Aorta (tissue), 5 donors: ENCODE measurements at regions not wholly inside any gene's neighbourhood (a gene's known extent, or its start where the extent isn't known, plus 50 kb on each side); places are given as distances from the start of the nearest gene placed in this dataset.

Source experiments
- ATAC-seq: fragments of 200-7000 bp; cut with Tn5 transposase; one replicate; pipeline ENCODE4 v1.9.1; 2022; ENCODE audit warnings: moderate library complexity; ENCODE audit not compliant: low FRiP score
- DNase-seq, 2 donors: peaks; one replicate each; pipeline ENCODE4 v3.0.0-alpha.2; 2020
- H3K27ac ChIP-seq, 2 donors: one replicate each; pipeline ENCODE4 v1.5.1; 2013; ENCODE audit warnings: low read length in 2 of 2, mild to moderate bottlenecking in 2 of 2, moderate library complexity in 2 of 2, control low read depth in 1 of 2, inconsistent platforms in 1 of 2, low read depth in 1 of 2
- H3K27me3 ChIP-seq, 2 donors: one replicate each; pipeline ENCODE4 v1.6.1; 2013; ENCODE audit warnings: control low read depth in 1 of 2, low read length in 1 of 2, mild to moderate bottlenecking in 1 of 2, moderate library complexity in 1 of 2; ENCODE audit not compliant: insufficient read depth in 2 of 2, control insufficient read depth in 1 of 2
- H3K36me3 ChIP-seq, 2 donors: one replicate each; pipeline ENCODE4 v1.6.1; 2013; ENCODE audit warnings: control low read depth in 1 of 2, low read length in 1 of 2, mild to moderate bottlenecking in 1 of 2; ENCODE audit not compliant: insufficient read depth in 2 of 2, control insufficient read depth in 1 of 2
- H3K4me1 ChIP-seq, 2 donors: one replicate each; pipeline ENCODE4 v1.6.1; 2013; ENCODE audit warnings: low read length in 2 of 2, control low read depth in 1 of 2, mild to moderate bottlenecking in 1 of 2, moderate library complexity in 1 of 2; ENCODE audit not compliant: insufficient read depth in 2 of 2, control insufficient read depth in 1 of 2
- H3K4me3 ChIP-seq, 2 donors: one replicate each; pipeline ENCODE4 v1.5.1; 2013; ENCODE audit warnings: low read length in 2 of 2, control low read depth in 1 of 2, mild to moderate bottlenecking in 1 of 2
- H3K9me3 ChIP-seq: one replicate; pipeline ENCODE4 v1.6.1; 2013; ENCODE audit warnings: mild to moderate bottlenecking, low read length; ENCODE audit not compliant: control insufficient read depth
- WGBS, 2 donors: extraction: QIAGEN DNeasy Blood & Tissue Kit; methylation state at CpG; one replicate each; pipeline ENCODE4 v1.1.7; 2013; 5-methylcytosine and 5-hydroxymethylcytosine counted together
- intact Hi-C, 2 donors: fragments of 100-400 bp; cut with DNase I; formaldehyde crosslinking; loops; one replicate each; pipeline versions ENCODE4 v1.14.2 to v1.15.0; 2022
- donor health status: healthy with polysubstance abuse.
- donor health status: Bipolar disorder and iron deficiency.
- donor health status: DM: no; HTN: no; CAD: no.
- donor health status: DM: no; HTN: no; CAD: no.
- donor health status: DM: yes; HTN: yes; CAD: no.

DNA sequence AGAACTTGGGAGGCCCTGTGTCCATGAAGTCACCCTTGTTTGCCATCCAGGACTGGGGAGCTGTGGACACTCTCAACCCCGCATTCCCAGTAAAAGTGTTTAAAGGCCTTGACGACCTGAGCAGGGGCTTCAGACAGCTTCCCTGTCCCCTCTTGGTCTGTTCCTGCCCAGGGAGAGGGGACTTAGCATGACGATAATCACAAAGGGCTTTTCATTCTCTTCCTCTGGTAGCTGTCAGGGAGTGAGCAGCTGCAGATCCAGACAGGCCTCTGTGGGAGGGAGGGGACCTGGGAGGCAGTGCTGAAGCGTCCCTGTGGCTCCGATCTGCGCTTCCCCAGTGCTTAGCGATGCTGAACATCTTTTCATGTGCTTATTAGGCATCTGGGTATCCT, 77.8 kb upstream of the HS6ST1 start:
- DNase-seq (no peak), ATAC-seq (no peak)
- Histone ChIP-seq H3K4me1 (no peaks in the 10 kb centered on the region), H3K36me3 (no peaks in the 10 kb centered on the region), H3K27me3 (no peaks in the 10 kb centered on the region), H3K27ac (no peak overlapping the region), H3K4me3 (no peak overlapping the region), H3K9me3 (no peaks in the 10 kb centered on the region)
- WGBS, 2 donors: 94 to 97% methylated on average over 7 of the region's 7 CpGs
- intact Hi-C loops: no loop called here

DNA sequence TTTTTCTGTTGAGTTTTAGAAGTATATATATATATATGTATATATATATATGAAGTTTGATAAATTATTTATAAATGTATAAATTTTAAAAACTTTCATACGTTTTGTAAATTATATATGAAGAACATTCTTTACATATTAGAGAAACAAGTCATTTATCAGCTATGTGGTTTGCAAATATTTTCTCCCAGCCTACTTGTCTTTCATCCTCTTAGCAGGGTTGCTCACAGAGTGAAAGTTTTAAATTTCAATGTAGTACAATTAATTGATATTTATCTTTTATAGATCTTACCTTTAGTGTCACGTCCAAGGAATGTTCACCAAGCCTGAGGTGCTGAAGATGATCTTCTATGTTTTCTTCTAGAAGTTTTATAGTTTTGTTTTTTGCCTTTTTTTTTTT, 78.3 kb upstream of the HS6ST1 start:
- 88 to 89% methylated on average over 2 of the region's 2 CpGs for WGBS, 2 donors
- no peak for DNase-seq

DNA sequence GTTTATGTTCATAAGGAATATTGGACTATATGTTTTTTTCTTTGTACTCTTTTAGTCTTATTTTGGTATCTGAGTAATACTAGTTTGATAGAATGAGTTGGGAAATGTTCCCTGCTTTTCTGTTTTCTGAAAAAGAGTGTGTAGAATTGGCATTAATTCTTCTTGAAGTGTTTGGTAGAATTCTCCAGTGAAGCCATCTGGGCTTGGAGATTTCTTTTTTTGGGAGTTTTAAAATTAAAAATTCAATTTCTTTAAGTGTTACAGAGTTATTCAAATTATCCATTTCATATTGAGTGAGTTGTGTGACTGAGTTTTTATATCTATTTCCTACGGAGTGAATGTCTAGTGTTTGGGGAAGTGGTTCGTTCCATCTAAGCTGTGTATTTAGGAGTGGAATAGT, 80.6 kb upstream of the HS6ST1 start:
- Histone ChIP-seq H3K4me1 (no peaks in the 10 kb centered on the region), H3K4me3 (no peak overlapping the region), H3K36me3 (no peaks in the 10 kb centered on the region), H3K27ac (no peak overlapping the region), H3K27me3 (no peaks in the 10 kb centered on the region), H3K9me3 (no peaks in the 10 kb centered on the region)
- ATAC-seq: no peak
- intact Hi-C loops: no loop called here
- 87 to 90% methylated on average over 2 of the region's 2 CpGs for WGBS, 2 donors
- no peak for DNase-seq

More for the DNA sequence above, 78.3 kb upstream of the HS6ST1 start:
- Histone ChIP-seq H3K27me3 (no peaks in the 10 kb centered on the region), H3K9me3 (no peaks in the 10 kb centered on the region), H3K4me1 (no peaks in the 10 kb centered on the region), H3K4me3 (no peak overlapping the region), H3K27ac (no peak overlapping the region), H3K36me3 (no peaks in the 10 kb centered on the region)
- ATAC-seq: no peak
- intact Hi-C loops: no loop called here

DNA sequence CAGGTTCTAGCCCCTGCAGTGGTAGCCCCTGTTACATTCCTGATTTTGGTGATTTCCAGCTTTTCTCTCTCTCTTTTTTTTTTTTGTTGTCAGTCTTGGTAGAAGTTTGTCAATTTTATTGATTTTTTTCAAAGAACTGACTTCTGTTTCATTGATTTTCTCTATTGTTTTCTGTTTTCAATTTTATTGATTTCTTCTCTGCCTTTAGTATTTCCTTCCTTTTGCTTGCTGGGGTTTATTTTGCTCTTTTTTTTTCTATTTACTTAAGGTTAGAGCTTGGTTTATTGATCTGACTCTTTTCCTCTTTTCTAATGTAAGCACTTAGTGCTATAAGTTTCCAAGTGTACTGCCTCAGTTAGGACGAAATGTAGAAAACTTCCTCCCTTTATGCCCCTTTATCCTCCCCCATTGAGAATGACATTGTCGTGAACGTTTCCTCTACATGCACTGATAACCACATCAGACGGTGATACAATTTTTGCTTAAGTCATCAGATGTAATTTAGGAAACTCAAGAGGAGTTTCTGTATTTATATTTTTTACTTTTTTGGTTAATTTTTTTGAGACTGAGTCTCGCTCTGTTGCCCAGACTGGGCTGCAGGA, 81.1 kb upstream of the HS6ST1 start:
- Histone ChIP-seq H3K36me3 (no peaks in the 10 kb centered on the region), H3K9me3 (no peaks in the 10 kb centered on the region), H3K27ac (no peak overlapping the region), H3K27me3 (no peaks in the 10 kb centered on the region), H3K4me3 (no peak overlapping the region), H3K4me1 (no peaks in the 10 kb centered on the region)
- 77 to 84% methylated on average over 5 of the region's 5 CpGs for WGBS, 2 donors
- ATAC-seq: no peak
- DNase-seq: no peak
- intact Hi-C loops: no loop called here

DNA sequence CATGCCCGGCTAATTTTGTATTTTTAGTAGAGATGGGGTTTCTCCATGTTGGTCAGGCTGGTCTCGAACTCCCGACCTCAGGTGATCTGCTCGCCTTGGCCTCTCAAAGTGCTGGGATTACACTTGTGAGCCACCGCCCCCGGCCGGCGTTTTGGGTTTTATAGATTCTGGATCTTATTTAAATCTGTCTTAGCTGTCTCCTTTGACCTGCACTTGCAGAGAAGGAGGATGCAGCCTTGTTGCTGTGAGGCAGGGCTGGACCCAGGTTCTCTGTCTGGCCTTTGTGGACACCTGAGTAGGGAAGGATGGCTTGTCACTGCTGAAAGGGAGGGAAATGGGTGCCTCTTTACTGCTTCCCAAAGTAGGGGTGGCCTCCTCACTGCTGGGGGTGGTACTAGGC, 83.0 kb upstream of the HS6ST1 start:
- ATAC-seq (no peak), DNase-seq (peak in 1 of 2 donors; percentile 34)
- Histone ChIP-seq H3K4me3 (no peak overlapping the region), H3K9me3 (no peaks in the 10 kb centered on the region), H3K36me3 (no peaks in the 10 kb centered on the region), H3K4me1 (no peaks in the 10 kb centered on the region), H3K27me3 (no peaks in the 10 kb centered on the region), H3K27ac (no peak overlapping the region)
- WGBS, 2 donors: 97 to 98% methylated on average over 8 of the region's 8 CpGs
- intact Hi-C loops: no loop called here

DNA sequence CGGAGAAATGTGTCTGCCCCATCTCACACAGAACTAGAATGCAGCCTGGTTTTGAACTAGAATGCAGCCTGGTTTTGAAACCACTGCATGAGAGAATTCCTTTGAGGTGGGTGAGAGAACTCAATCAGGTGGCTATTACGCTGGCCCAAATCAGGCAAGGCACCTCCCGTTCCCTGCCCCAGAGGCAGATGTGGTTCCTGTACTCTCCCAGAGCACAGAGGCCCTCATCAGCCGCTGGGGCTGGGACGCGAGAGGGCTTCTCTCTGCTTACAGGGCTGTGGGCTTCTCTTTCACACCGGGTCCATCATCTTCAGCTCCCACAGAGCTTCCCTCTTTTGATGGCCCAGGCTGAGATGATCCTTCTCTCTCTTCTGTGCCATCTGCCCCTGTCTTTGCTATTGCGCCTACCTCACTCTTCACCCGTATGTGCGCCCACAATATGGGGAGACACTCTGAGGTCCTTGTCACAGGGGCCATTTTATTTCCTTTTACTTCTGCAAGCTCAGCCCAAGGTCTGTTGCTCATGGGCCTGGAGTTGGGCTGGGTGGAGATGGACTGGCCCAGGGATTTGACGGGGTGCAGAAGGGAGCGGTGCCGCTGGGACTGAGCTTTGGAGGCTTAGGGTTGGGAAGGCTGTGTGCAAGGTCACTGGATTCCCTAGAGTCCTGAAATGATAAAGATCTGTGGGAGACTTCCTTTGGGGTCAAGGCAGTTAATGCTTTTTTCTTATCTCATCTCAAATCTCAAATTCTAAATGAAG, 84.4 kb upstream of the HS6ST1 start:
- DNase-seq (peak in 1 of 2 donors; percentile 25), ATAC-seq (no peak)
- H3K9me3 ChIP-seq: no peaks in the 10 kb centered on the region
- no peak overlapping the region for H3K27ac ChIP-seq
- H3K4me1 ChIP-seq: no peaks in the 10 kb centered on the region
- intact Hi-C loops: no loop called here
- no peaks in the 10 kb centered on the region for H3K36me3 ChIP-seq
- H3K27me3 ChIP-seq: no peaks in the 10 kb centered on the region
- H3K4me3 ChIP-seq: no peak overlapping the region
- 83 to 94% methylated on average over 13 of the region's 13 CpGs for WGBS, 2 donors

DNA sequence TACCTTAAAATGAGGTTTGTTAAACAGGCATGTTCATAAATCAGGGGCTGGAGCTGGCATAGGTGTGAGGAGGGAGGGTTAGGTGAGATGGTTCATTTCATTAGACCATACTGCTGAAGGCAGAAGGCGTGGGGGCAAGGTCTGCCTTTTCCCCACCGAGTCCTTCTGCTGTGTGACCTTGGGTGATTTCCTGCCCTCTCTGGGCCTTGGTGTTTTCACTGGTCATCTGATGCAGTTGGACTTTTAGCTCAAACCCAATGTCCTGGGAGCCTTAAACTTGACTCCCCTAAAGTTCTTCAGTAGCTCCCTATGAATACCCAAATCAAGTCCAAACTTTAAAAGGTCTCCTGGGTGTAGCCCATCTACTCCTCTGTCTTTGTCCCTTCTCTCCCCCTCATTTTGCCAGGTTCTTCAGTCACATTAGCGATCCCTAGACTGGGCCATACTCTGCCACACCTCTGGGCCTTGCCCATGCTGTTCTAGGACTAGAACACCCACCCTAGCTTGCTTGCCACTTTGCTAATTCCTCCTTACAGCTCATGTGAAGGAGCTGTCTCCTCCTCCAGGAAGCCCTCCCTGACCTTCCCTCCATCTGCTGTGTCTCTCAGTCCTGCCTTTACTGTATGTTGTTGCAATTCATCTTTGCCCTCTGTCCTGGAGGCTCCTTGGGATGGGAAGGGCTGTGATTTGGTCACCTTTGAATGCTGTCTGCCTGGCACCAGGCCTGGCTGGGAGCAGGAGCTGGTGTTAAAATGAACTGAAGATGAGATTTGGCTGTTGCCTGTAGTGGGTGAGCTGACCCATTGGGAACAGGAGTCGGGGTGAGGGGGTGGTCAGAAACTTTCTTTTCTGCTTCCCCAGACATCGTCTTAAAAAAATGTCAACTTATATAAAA, 85.4 kb upstream of the HS6ST1 start:
- intact Hi-C loops: no loop called here
- H3K27me3 ChIP-seq: no peaks in the 10 kb centered on the region

DNA sequence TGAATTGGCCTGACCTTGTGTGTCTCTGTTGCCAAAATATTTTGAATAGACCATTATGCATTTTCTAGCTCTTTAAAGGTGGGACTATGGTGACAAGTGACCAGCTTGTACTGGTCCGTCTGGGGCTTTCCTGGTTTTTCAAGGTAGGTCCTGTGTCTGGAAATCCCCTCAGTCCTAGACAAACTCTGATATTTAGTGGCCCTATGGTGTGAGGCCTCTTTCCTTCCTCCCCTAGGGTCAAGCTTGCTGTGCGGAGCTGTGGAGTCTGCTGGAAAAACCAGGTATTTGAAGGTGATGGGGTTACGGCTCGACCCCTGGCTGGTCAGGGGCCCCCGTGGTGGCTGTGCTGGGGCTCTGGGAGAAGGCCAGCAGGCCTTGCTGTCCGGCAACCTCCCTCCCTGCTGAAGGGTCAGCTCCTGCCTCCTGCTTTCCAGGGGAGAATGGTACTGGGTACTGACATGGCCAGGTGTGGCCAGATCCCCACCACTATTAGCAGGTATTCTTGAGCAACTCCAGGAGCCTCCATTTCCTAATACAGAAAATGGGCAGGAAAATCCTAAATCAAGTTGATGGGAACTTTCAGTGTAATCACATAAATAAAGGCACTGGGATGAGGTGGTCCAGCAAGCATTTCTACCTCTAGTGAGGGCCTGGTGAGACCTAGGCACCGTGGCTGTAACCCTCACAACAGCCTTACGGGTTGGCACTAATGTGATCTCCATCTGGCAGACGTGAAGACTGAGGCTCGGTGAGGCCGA, 86.2 kb upstream of the HS6ST1 start:
- no peaks in the 10 kb centered on the region for H3K4me1 ChIP-seq
- no peaks in the 10 kb centered on the region for H3K27me3 ChIP-seq
- DNase-seq (peak in 1 of 2 donors; percentile 46), ATAC-seq (no peak)
- no peak overlapping the region for H3K4me3 ChIP-seq
- no peaks in the 10 kb centered on the region for H3K9me3 ChIP-seq
- intact Hi-C loops: no loop called here
- no peaks in the 10 kb centered on the region for H3K36me3 ChIP-seq
- WGBS, 2 donors: 79 to 85% methylated on average over 11 of the region's 11 CpGs
- no peak overlapping the region for H3K27ac ChIP-seq

More for the DNA sequence above, 85.4 kb upstream of the HS6ST1 start:
- Histone ChIP-seq H3K4me1 (no peaks in the 10 kb centered on the region), H3K4me3 (no peak overlapping the region), H3K36me3 (no peaks in the 10 kb centered on the region), H3K9me3 (no peaks in the 10 kb centered on the region), H3K27ac (no peak overlapping the region)
- 95 to 98% methylated on average over 5 of the region's 5 CpGs for WGBS, 2 donors
- peak in 1 of 2 donors; percentile 31 for DNase-seq
- ATAC-seq: no peak
